ENCODE measurements at regions not wholly inside any gene's neighbourhood (a gene's known extent, or its start where the extent isn't known, plus 50 kb on each side); places are given as distances from the start of the nearest gene placed in this dataset.

DNA sequence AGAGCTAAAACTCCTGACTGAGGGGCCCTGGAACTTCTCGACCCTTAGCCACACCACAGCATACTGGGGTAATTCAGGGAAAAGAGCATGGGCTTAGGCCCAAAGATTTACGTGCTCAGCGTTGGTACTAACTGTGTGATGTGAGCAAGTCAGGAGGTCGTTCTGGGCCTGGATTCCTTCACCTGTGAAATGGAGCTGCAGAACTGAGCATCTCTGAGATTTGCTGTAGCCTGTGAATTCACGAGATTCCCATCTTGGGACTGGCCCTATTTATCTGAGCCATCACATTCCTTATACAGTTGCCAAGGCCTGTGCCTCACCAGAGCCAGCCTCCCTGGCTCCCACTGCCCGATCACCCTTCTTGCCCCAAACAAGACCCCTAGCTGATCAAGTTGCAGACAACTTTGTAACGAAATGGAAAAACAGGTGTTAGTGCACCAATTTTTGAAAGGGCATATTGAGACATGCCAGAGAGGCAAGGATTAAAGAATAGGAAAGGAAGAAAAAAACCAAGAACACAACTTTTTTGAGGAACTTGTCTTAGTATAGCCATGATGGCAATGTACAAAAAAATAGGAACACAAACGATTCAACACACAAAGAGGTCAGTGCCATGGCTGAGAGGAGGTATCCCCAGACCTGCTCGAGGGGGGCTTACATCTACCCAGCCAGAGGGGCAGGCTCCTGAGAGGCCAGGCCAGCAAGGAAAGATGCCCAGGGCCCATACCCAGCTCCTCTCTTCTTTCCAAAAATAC is 323.0 kb upstream of the JARID2 start:
- no peak for ATAC-seq
- no peak overlapping the region for H3K27ac Mint-ChIP-seq
- POLR2A ChIA-PET = interaction anchor here (1.4 kb wide), 1 partner anchor 12 kb away, joined by 4 read pairs; no protein-coding TSS in a partner anchor
- no peaks in the 10 kb centered on the region for H3K27me3 Mint-ChIP-seq
- no peaks in the 10 kb centered on the region for H3K36me3 Mint-ChIP-seq (ENCODE audit: low read depth)
- no peak for DNase-seq
- H3K9me3 Mint-ChIP-seq = no peaks in the 10 kb centered on the region
- no peak for TF ChIP-seq CTCF (IDR thresholded peaks at IDR 0.05)
- intact Hi-C loops (cut with micrococcal nuclease) = no loop called here
- H3K4me1 Mint-ChIP-seq (ENCODE audit: low read depth) = no peaks in the 10 kb centered on the region
- CTCF ChIA-PET = no interaction called here
- no peak overlapping the region for H3K4me3 Mint-ChIP-seq

DNA sequence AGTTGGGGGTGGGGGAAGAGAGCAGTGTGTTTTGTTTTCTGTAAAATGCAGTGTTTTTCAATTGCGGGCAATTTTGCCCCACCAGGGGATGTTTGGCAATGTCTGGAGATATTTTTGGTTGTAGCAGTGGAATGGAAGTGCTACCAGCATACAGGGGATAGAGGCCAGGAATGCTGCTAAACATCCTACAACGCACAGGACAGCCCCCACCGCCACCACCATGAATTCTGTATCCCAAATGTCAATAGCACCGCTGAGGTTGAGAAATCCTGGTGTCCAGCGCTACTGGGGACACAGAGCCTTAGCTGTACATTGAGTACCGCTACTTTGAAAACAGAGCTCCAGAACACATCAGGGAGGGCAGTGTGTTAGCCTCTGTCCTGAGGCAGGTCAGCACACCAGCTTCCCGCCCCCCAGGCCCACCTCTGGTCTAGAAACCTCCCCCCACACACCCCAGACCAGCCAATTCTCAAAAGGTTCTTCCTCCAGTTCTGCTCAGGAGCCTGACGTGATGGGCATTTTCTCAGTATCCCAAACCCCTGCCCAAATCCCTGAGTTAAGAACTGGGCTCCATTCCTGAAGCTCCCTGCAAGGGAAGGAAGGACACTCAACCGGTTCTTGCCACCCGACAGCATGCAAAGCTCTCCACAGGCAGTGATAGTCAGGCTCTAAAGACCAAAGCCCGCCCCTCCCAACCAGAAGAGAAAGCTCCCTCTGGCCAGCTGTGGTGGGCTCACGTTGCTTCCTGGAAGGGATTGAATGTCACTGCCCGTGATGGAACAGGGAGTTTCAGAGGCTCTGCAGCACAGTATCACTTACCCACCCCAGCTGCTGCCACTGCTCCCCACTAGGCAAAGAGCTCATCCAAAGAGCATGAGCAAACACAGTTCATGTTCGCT is 321.5 kb upstream of the JARID2 start:
- CTCF ChIA-PET = no interaction called here

DNA sequence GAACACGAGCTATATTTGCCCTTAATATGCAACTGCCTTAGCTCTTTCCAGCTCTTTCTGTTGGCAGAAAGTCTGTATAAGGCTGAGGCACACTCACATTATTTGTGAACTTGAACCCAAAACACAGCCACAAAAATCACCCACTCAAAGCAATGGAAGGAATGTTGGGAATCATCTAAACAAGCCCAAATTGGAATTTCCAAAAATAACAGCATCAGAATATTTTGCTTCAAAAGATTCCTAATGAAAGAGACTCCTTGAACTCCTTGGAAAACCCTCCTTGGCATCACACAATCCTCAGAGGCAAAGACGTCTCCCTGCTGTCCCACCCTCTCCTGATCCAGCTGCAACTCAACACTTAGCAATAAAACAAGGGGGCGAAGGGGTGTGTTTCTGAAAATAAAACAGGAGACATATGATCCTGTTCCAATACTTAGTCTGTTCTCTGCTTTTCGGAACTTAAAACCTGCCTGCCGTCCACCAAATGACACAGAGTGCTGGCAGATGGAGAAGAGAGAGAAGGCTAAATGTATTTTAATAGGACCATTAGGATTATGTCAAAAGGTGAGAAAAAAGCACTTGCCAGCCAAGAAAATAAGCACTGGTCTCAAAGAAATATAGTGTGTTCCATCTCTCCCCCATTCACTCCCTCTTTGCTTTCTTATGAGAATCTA is 320.7 kb upstream of the JARID2 start:
- Mint-ChIP-seq H3K4me1 (ENCODE audit: low read depth) (no peaks in the 10 kb centered on the region), H3K27me3 (no peaks in the 10 kb centered on the region), H3K36me3 (ENCODE audit: low read depth) (no peaks in the 10 kb centered on the region), H3K4me3 (no peak overlapping the region), H3K27ac (no peak overlapping the region), H3K9me3 (no peaks in the 10 kb centered on the region)
- intact Hi-C loops (cut with micrococcal nuclease) = no loop called here
- no peak for DNase-seq
- no peak for TF ChIP-seq CTCF (IDR thresholded peaks at IDR 0.05)
- ATAC-seq = no peak
- CTCF ChIA-PET = no interaction called here
- POLR2A ChIA-PET = no interaction called here

More for the DNA sequence above, 321.5 kb upstream of the JARID2 start:
- POLR2A ChIA-PET = no interaction called here
- no peak for DNase-seq
- intact Hi-C loops (cut with micrococcal nuclease) = no loop called here
- no peaks in the 10 kb centered on the region for H3K9me3 Mint-ChIP-seq
- H3K27me3 Mint-ChIP-seq = no peaks in the 10 kb centered on the region
- ATAC-seq = no peak
- no peak for TF ChIP-seq CTCF (IDR thresholded peaks at IDR 0.05)
- no peaks in the 10 kb centered on the region for H3K4me1 Mint-ChIP-seq (ENCODE audit: low read depth)
- H3K4me3 Mint-ChIP-seq = no peak overlapping the region
- H3K36me3 Mint-ChIP-seq (ENCODE audit: low read depth) = no peaks in the 10 kb centered on the region
- no peak overlapping the region for H3K27ac Mint-ChIP-seq

GRCh38 chr6:14925699-14926026 is 320.2 kb upstream of the JARID2 start:
- POLR2A ChIA-PET = no interaction called here
- no peak for DNase-seq
- Mint-ChIP-seq H3K36me3 (ENCODE audit: low read depth) (no peaks in the 10 kb centered on the region), H3K27ac (no peak overlapping the region), H3K4me1 (ENCODE audit: low read depth) (peaks cover 3% of the 10 kb centered on the region), H3K27me3 (no peaks in the 10 kb centered on the region), H3K9me3 (no peaks in the 10 kb centered on the region), H3K4me3 (no peak overlapping the region)
- no peak for ATAC-seq
- no peak for TF ChIP-seq CTCF (IDR thresholded peaks at IDR 0.05)
- CTCF ChIA-PET = no interaction called here
- intact Hi-C loops (cut with micrococcal nuclease) = no loop called here

- intact Hi-C loops (cut with micrococcal nuclease) = no loop called here
- POLR2A ChIA-PET = no interaction called here
- DNase-seq = no peak
- ATAC-seq = no peak
- Mint-ChIP-seq H3K36me3 (ENCODE audit: low read depth) (no peaks in the 10 kb centered on the region), H3K4me3 (no peak overlapping the region), H3K9me3 (no peaks in the 10 kb centered on the region), H3K4me1 (ENCODE audit: low read depth) (peaks cover 3% of the 10 kb centered on the region), H3K27ac (no peak overlapping the region), H3K27me3 (no peaks in the 10 kb centered on the region)
- TF ChIP-seq CTCF (IDR thresholded peaks at IDR 0.05) = no peak
- CTCF ChIA-PET = no interaction called here
Observed at GRCh38 chr6:14927398-14927797, 318.5 kb upstream of the JARID2 start.
